NCI-H774 (cell line): ENCODE measurements at regions not wholly inside any gene's neighbourhood (a gene's known extent, or its start where the extent isn't known, plus 50 kb on each side); places are given as distances from the start of the nearest gene placed in this dataset.

Source experiments
- DNase-seq: peaks from one replicate; lab custom pipeline; 2025; lab: John Stamatoyannopoulos, UW

DNA sequence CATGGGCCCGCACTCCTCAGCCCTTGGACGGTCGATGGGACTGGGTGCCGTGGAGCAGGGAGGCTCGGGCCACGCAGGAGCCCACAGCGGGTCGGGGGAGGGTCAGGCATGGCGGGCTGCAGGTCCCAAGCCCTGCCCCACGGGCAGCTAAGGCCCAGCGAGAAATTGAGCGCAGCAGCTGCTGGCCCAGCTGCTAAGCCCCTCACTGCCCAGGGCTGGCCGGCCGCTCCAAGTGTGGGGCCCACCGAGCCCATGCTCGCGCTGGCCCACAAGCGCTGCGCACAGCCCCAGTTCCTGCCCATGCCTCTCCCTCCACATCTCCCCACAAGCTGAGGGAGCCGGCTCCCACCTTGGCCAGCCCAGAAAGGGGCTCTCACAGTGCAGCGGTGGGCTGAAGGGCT, 259.4 kb downstream of the VGLL3 start:
- no peak for DNase-seq

DNA sequence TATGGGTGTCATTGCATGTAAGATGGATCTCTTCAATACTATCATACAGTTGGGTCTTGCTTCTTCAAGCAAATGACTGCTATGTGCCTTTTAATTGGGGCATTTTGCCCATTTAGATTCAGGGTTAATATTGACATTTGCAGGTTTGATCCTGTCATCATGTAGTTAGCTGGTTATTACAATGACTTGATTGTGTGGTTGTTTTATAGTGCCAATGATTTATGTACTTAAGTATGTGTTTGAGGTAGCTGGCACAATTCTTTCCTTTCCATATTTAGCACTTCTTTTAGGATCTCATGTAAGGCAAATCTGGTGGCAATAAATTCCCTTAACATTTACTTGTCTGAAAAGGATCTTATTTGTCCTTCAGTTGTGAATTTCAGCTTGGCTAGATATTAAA, 267.5 kb downstream of the VGLL3 start:
- no peak for DNase-seq

DNA sequence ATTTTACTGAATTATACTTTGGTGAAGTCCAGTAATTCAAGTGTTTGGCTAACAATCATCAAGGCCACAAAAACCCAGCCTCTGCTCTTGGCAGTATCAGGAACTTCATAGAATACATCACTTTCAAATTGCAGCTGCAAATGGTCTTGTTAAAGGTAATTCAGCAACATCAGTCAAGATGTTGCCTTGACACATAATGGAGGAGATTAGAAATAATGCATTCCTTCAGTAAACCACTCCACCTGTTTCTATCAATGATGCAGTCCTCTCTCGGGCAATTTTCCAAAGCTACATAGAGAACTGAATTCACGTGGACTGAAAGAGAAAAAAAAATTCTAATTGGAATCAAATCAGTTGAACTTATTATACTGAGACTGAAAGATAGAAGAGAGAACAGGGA, 279.3 kb downstream of the VGLL3 start:
- DNase-seq = no peak

DNA sequence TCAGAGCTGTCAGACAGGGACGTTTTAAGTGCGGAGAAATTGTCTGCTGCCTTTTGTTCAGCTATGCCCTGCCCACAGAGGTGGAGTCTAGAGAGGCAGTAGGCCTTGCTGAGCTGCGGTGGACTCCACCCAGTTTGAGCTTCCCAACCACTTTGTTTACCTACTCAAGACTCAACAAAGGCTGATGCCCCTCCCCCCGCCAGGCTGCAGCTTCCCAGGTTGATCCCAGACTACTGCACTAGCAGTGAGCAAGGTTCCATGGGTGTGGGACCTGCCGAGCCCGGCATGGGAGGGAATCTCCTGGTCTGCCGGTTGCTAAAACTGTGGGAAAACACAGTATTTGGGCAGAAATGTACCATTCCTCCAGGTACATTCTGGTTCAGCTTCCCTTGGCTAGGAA, 282.1 kb downstream of the VGLL3 start:
- DNase-seq = no peak

DNA sequence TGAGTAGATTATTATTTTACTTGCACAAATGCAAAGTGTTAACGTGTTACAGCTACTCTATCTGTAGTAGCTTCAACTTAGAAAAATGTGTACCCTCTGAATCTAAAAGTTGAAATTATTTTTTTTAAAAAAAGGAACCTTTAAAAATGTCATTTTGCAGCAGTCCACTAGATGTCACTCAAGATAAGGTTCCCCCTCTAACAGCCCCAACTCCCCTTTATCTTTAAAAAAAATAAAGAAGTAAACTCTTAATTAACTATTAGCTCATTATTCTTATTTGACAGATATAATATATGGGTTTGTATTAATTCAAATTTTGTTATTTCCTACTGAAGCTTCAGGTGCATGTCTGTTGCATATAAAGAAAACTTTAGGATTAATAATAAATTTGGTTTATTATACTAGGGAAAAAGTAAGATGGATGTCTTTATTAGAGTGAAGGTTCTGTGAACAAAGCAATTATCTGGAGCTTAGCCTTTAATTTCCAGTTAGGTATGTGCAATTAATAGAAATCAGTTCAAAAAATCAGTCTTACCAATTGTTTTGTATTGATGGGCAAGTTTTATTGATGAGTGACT, 288.5 kb downstream of the VGLL3 start:
- DNase-seq = no peak

- DNase-seq = no peak
Observed at GRCh38 chr3:86695752-86696151, 295.2 kb downstream of the VGLL3 start.

- no peak for DNase-seq
Observed at GRCh38 chr3:86673991-86674390, 317.0 kb downstream of the VGLL3 start.

GRCh38 chr3:86661817-86662216, 329.1 kb downstream of the VGLL3 start:
- no peak for DNase-seq

GRCh38 chr3:86658876-86659275, 332.1 kb downstream of the VGLL3 start:
- no peak for DNase-seq

GRCh38 chr3:86654806-86655460, 336.0 kb downstream of the VGLL3 start:
- DNase-seq = no peak

DNA sequence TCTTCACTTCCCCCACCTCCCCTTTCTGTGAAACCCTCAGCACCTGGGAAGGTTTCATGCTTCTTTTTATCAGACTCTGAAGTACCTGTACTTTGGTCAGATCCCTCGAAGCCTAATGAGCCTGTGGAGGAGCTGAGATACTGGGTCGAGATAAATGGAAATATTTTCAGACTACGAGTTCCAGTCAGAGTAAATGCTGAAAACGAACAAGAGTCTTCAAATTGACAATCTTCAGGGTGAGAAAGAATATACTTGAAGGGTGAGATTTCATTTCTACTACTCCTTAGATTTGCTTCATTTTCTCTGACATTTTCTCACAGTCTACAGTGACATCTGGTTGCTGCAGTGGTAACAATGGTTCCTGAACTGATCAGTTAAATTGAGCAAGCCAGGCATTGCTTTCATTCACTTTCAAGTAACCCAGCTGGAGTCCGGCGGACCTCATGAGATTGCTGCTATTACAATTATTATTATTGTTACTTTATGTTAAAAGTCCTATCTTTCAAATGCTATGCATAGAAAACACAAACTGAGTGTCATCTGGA, 337.2 kb downstream of the VGLL3 start:
- no peak for DNase-seq

DNA sequence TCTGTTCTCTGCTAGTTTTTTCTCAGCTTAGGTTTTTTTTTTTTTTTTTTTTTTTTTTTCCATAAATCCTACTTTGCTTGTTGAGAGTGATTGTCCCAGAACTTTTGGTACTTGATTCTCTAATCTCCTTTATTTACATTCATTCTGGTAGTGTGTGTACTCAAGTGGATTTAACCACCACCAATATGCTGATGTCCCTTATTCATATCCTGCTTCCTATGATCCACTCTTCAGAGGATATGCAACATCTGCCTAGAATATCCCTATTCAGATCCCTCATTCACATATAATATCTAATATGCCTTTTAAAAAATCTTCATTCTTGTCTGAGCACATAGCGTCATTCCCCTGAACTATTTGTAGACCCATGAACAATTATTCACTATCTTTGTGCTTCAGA, 342.9 kb downstream of the VGLL3 start:
- DNase-seq = no peak

- no peak for DNase-seq
Observed at GRCh38 chr3:86645756-86646155, 345.2 kb downstream of the VGLL3 start.

DNA sequence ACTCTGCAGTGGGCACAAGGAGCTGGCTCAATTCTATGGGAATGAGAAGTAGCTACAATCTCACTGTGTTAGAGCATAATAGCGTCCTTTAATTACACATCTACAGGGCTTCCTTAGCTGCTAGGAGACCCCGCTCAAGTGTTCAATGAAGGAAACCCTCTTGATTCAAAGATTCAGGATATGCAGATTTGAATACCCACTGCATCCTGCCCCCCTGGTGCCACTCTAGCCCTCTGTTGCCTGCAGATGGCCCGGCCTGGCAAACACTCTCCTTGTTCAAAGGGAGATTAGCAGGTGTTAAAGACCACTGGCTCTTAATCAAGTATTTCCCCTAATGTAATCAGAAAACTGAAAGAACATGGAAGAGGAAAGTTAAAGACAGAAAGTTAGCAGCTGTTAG, 356.6 kb downstream of the VGLL3 start:
- no peak for DNase-seq

DNA sequence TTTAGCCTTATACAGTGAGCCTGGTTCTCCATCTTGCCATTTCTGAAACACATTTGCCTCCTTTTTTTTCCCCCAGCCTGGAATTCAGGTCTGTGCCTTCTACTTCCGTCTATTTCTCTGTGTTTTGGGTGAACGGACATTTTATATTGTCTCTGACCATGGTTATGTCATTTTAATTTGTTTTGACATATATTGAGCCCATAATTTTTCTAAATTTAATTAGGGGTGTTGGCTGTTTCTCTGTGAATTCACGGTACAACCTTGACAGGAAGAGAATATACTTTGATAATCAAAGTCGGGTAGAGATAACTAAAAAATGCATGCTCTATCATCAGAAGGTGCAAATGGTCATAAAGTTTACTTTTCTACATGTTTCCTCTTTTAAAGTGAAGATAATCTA, 361.4 kb downstream of the VGLL3 start:
- DNase-seq = no peak

DNA sequence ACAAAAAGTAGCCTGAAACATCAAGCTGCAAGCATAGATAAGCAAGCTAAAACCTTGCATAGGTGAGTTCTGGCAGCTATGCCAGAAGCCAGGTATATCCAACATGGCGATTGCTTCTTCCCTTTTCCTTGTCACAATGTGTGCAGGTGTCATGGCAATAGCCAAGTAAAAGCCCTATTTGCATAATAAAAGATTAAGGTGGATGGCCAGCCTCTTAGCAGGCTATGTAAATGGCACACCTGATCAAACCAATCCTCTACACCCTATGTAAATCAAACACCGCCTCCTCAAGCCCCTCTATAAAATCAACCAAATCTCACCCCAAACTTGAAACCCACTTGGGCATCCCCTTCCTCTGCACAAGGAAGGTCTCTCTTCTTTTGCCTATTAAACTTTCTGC, 366.8 kb downstream of the VGLL3 start:
- DNase-seq = no peak

DNA sequence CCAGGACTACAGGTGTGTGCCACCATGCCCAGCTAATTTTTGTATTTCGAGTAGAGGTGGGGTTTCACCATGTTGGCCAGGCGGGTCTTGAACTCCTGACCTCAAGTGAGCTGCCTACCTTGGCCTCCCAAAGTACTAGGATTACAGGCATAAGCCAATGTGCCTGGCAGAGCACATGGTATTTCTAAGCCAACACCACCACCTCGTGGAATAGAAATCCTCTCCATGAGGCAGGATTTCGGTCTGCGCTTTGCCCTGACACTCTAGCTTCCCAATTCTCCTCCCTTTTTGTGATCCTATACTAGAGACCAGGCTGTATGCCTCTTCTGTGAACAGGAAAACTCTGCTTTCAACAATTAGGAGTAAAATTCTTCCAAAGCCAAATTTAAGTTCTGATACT, 372.2 kb downstream of the VGLL3 start:
- DNase-seq = no peak

GRCh38 chr3:86605166-86605565, 385.8 kb downstream of the VGLL3 start:
- DNase-seq = no peak

DNA sequence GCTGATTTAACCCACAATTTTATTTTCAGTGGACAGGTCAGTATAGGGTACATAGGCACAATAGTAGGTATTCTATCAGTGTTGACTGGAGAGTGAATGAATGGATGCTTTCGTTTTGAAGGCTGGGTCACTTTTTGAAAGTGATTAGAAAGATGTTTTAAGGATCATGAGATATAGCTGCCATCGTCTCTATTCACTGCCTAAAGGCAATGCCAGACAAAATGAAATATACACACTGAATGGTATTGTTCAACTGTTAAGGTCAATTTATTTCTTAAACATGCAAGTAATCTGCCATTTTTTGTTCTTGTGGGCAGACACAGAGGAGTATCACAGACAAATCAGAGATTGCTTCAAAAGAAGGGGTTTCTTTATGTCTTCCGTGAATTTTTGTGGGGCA, 395.3 kb downstream of the VGLL3 start:
- no peak for DNase-seq

DNA sequence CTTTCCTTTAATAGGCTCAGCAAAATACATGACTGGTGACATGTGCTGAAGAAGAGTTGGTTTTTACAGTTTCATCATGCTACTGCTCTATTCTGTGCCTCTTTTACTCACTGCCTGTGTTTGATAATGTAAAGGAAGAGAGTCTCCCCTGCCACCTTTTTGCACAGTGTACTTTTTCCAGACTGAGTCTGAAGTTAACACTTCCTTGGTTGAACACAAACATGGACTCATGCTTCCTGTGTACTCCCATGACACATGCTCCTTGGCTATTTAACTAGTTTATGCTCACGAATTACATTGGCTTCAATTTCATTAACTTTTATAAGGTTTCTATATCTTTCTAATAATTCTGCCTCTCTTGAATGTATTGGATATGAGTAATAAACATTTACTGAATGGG, 396.1 kb downstream of the VGLL3 start:
- DNase-seq = no peak

GRCh38 chr3:86578071-86578470, 412.9 kb downstream of the VGLL3 start:
- no peak for DNase-seq

- DNase-seq = no peak
Observed at GRCh38 chr3:86563400-86563970, 427.5 kb downstream of the VGLL3 start.

DNA sequence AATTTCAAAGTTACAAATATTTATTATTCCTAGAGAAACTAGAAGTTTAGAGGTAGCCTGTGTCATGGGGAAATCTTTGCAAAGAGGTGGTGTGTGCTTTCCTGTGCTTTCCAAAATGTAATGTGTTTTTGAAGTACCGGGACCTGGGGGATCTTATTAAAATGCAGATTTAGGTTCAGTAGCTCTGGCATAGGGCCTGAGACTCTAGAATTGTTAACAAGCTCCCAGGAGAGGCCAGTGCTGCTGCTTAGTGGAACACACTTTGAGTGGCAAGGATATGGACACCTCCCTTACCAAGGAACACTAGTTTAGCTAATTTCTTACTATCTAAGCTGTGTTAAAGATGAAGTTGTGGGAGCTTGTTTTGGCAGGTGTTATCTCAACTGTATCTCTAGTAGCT, 428.9 kb downstream of the VGLL3 start:
- no peak for DNase-seq

GRCh38 chr3:86561215-86561614, 429.7 kb downstream of the VGLL3 start:
- DNase-seq = no peak
